H9 (cell line): ENCODE measurements at regions not wholly inside any gene's neighbourhood (a gene's known extent, or its start where the extent isn't known, plus 50 kb on each side); places are given as distances from the start of the nearest gene placed in this dataset.
"Not testable (repeated sequence)": the region's sequence is repeated elsewhere in the genome, so short reads cannot be mapped to it uniquely, and the experiment has no call there.

ENCODE experiments used
- DNase-seq: peaks from one replicate; pipeline ENCODE4 v3.0.0-alpha.2; 2017
- H2AFZ ChIP-seq: one replicate; pipeline ENCODE4 v1.6.1; 2013; ENCODE audit warnings: mild to moderate bottlenecking, low read length, control low read depth, moderate library complexity
- H2AK5ac ChIP-seq: 2 replicates; pipeline ENCODE4 v1.6.1; 2013; ENCODE audit warnings: low read length, control low read depth, mixed read lengths; ENCODE audit not compliant: insufficient read length
- H2BK120ac ChIP-seq: one replicate; pipeline ENCODE4 v1.6.1; 2013; ENCODE audit warnings: low read depth, mild to moderate bottlenecking, low read length, control low read depth, inconsistent platforms; ENCODE audit not compliant: poor library complexity, severe bottlenecking
- H2BK12ac ChIP-seq: 2 replicates; pipeline ENCODE4 v1.6.1; 2013; ENCODE audit warnings: low read length, control low read depth, mixed read lengths, low read depth; ENCODE audit not compliant: insufficient read length
- H2BK15ac ChIP-seq: 2 replicates; pipeline ENCODE4 v1.6.1; 2013; ENCODE audit warnings: low read depth, low read length, control low read depth
- H2BK20ac ChIP-seq: one replicate; pipeline ENCODE4 v1.6.1; 2013; ENCODE audit warnings: low read depth, mild to moderate bottlenecking, low read length, control low read depth, inconsistent platforms; ENCODE audit not compliant: poor library complexity, severe bottlenecking
- H2BK5ac ChIP-seq: 2 replicates; pipeline ENCODE4 v1.6.1; 2013; ENCODE audit warnings: low read length, control low read depth, mixed read lengths; ENCODE audit not compliant: insufficient read length
- H3K14ac ChIP-seq: 2 replicates; pipeline ENCODE4 v1.6.1; 2013; ENCODE audit warnings: low read length, control low read depth; ENCODE audit not compliant: insufficient read depth
- H3K18ac ChIP-seq: 2 replicates; pipeline ENCODE4 v1.6.1; 2013; ENCODE audit warnings: low read depth, mild to moderate bottlenecking, mixed read lengths, low read length, control low read depth; ENCODE audit not compliant: insufficient read length
- H3K23ac ChIP-seq: 2 replicates; pipeline ENCODE4 v1.6.1; 2013; ENCODE audit warnings: low read length, control low read depth, mixed read lengths, low read depth; ENCODE audit not compliant: insufficient read length
- H3K23me2 ChIP-seq: 2 replicates; pipeline ENCODE4 v1.6.1; 2013; ENCODE audit warnings: low read depth, mild to moderate bottlenecking, mixed read lengths, low read length, control low read depth; ENCODE audit not compliant: insufficient read length, poor library complexity, severe bottlenecking
- H3K27ac ChIP-seq: 2 replicates; pipeline ENCODE4 v1.5.1; 2013; ENCODE audit warnings: low read length, control low read depth, mixed read lengths, low read depth; ENCODE audit not compliant: insufficient read length
- H3K27me3 ChIP-seq: 2 replicates; pipeline ENCODE4 v1.6.1; 2013; ENCODE audit warnings: low read length, control low read depth, inconsistent platforms; ENCODE audit not compliant: insufficient read depth
- H3K4ac ChIP-seq: 2 replicates; pipeline ENCODE4 v1.6.1; 2013; ENCODE audit warnings: low read depth, mild to moderate bottlenecking, control low read depth, inconsistent platforms, low read length, moderate library complexity
- H3K4me1 ChIP-seq: 2 replicates; pipeline ENCODE4 v1.6.1; 2013; ENCODE audit warnings: low read length, control low read depth, inconsistent platforms; ENCODE audit not compliant: insufficient read depth
- H3K4me2 ChIP-seq: 2 replicates; pipeline ENCODE4 v1.6.1; 2013; ENCODE audit warnings: low read length, control low read depth, mixed read lengths; ENCODE audit not compliant: insufficient read length, insufficient read depth
- H3K56ac ChIP-seq: 2 replicates; pipeline ENCODE4 v1.6.1; 2013; ENCODE audit warnings: low read depth, mild to moderate bottlenecking, mixed read lengths, low read length, control low read depth; ENCODE audit not compliant: insufficient read length
- H3K79me1 ChIP-seq: 2 replicates; pipeline ENCODE4 v1.6.1; 2013; ENCODE audit warnings: low read depth, mild to moderate bottlenecking, moderate library complexity, low read length, control low read depth, inconsistent platforms; ENCODE audit not compliant: insufficient read depth, poor library complexity, severe bottlenecking
- H3K79me2 ChIP-seq: 2 replicates; pipeline ENCODE4 v1.6.1; 2013; ENCODE audit warnings: low read length, control low read depth, inconsistent platforms; ENCODE audit not compliant: insufficient read depth
- H3K9ac ChIP-seq: 2 replicates; pipeline ENCODE4 v1.6.1; 2013; ENCODE audit warnings: low read length, control low read depth, mixed read lengths; ENCODE audit not compliant: insufficient read length; ENCODE audit errors: extremely low read depth
- H3K9me3 ChIP-seq: one replicate; pipeline ENCODE4 v1.6.1; 2013; ENCODE audit warnings: low read depth, low read length, inconsistent platforms; ENCODE audit not compliant: control insufficient read depth
- H3T11ph ChIP-seq: one replicate; pipeline ENCODE4 v1.6.1; 2013; ENCODE audit warnings: mild to moderate bottlenecking, low read length, control low read depth, inconsistent platforms
- H4K20me1 ChIP-seq: one replicate; pipeline ENCODE4 v1.6.1; 2013; ENCODE audit not compliant: control insufficient read depth, insufficient read length, insufficient read depth
- H4K5ac ChIP-seq: 2 replicates; pipeline ENCODE4 v1.6.1; 2013; ENCODE audit warnings: low read depth, mild to moderate bottlenecking, mixed read lengths, low read length, control low read depth; ENCODE audit not compliant: insufficient read length
- H4K8ac ChIP-seq: replicated peaks from 2 replicates; pipeline ENCODE4 v1.6.1; 2013; ENCODE audit warnings: low read length, control low read depth, mixed read lengths, low read depth; ENCODE audit not compliant: insufficient read length
- H4K91ac ChIP-seq: 2 replicates; pipeline ENCODE4 v1.6.1; 2013; ENCODE audit warnings: low read depth, mild to moderate bottlenecking, moderate library complexity, mixed read lengths, low read length, control low read depth; ENCODE audit not compliant: insufficient read length
- H3K27ac Mint-ChIP-seq, 3 experiments: 2 replicates in 2 of 3; 3 replicates in 1 of 3; pipeline ENCODE4 v1.8.0; 2020 to 2021; ENCODE audit warnings: mixed read lengths in 3 of 3, mild to moderate bottlenecking in 1 of 3, moderate library complexity in 1 of 3
- H3K27me3 Mint-ChIP-seq: 2 replicates; pipeline ENCODE4 v1.8.0; 2021; ENCODE audit warnings: low read depth, mild to moderate bottlenecking, moderate library complexity, mixed read lengths
- H3K36me3 Mint-ChIP-seq, 3 experiments: 2 replicates in 2 of 3; 3 replicates in 1 of 3; pipeline ENCODE4 v1.8.0; 2020 to 2021; ENCODE audit warnings: low read depth in 3 of 3, mixed read lengths in 3 of 3; ENCODE audit not compliant: insufficient read depth in 1 of 3
- H3K4me1 Mint-ChIP-seq, 2 experiments: 2 replicates each; pipeline ENCODE4 v1.8.0; 2020; ENCODE audit warnings: mixed read lengths in 2 of 2
- H3K4me3 Mint-ChIP-seq, 2 experiments: 2 replicates in 1 of 2; 3 replicates in 1 of 2; pipeline ENCODE4 v1.8.0; 2020 to 2021; ENCODE audit warnings: mild to moderate bottlenecking in 2 of 2, mixed read lengths in 2 of 2, moderate library complexity in 1 of 2
- H3K9me3 Mint-ChIP-seq, 2 experiments: 2 replicates in 1 of 2; 3 replicates in 1 of 2; pipeline ENCODE4 v1.8.0; 2020; ENCODE audit warnings: mild to moderate bottlenecking in 2 of 2, mixed read lengths in 2 of 2, moderate library complexity in 1 of 2
- CTCF ChIP-seq: fragments of 200-600 bp; sonication (generic); conservative IDR thresholded peaks from 3 replicates; pipeline ENCODE4 v1.8.0; 2021; ENCODE audit warnings: antibody characterized with exemption, mild to moderate bottlenecking
- WGBS: extraction: QIAGEN DNeasy Blood & Tissue Kit; methylation state at CpG from one replicate; pipeline ENCODE4 v1.1.7; 2013; ENCODE audit warnings: missing lambda C conversion rate, low lambda C conversion rate, mixed read lengths; ENCODE audit not compliant: insufficient read length; ENCODE audit errors: extremely low coverage; 5-methylcytosine and 5-hydroxymethylcytosine counted together

- Histone ChIP-seq H3K27me3 (no peaks in the 10 kb centered on the region), H3K14ac (no peak overlapping the region)
These were observed 451.1 kb upstream of the ATP11B start for GRCh38 chr3:182342252-182342651.

GRCh38 chr3:182344026-182344425 lies 449.3 kb upstream of the ATP11B start:
- not testable (repeated sequence) for H3K56ac ChIP-seq, H3K9me3 Mint-ChIP-seq, H4K91ac ChIP-seq, H3K4me1 ChIP-seq, H3K18ac ChIP-seq, H3K79me2 ChIP-seq, H3K23ac ChIP-seq, H2BK15ac ChIP-seq, H3K27me3 ChIP-seq, H3K4me2 ChIP-seq, H3T11ph ChIP-seq, H3K9me3 ChIP-seq, DNase-seq, H3K9ac ChIP-seq, H3K4ac ChIP-seq, H2AK5ac ChIP-seq, H4K20me1 ChIP-seq, H2BK20ac ChIP-seq, H2BK5ac ChIP-seq, H3K27ac ChIP-seq, H3K36me3 Mint-ChIP-seq, H3K4me1 Mint-ChIP-seq, H4K8ac ChIP-seq, H4K5ac ChIP-seq, H3K23me2 ChIP-seq, H3K79me1 ChIP-seq, H2AFZ ChIP-seq, H3K27ac Mint-ChIP-seq, H3K14ac ChIP-seq, H3K4me3 Mint-ChIP-seq, H2BK120ac ChIP-seq, H2BK12ac ChIP-seq, H3K27me3 Mint-ChIP-seq

More at GRCh38 chr3:182342252-182342651, 451.1 kb upstream of the ATP11B start:
- no peak overlapping the region for H4K8ac ChIP-seq
- H3K36me3 Mint-ChIP-seq = peaks cover 0 to 2% (median 0%) of the 10 kb centered on the region in 3 experiments; a peak in 1 of 7 replicates
- H3K79me1 ChIP-seq = no peaks in the 10 kb centered on the region
- WGBS = no CpG with 5 or more reads among the region's 1 CpG
- H2BK20ac ChIP-seq = no peak overlapping the region
- TF ChIP-seq CTCF = no peak
- no peak overlapping the region for H2AK5ac ChIP-seq
- peaks cover 0 to 2% of the 10 kb centered on the region in 2 experiments; a peak in 4 of 5 replicates for H3K9me3 Mint-ChIP-seq
- no peaks in the 10 kb centered on the region; the same call in 1 of the 2 replicates for H3K27me3 Mint-ChIP-seq
- H3K4me2 ChIP-seq = no peak overlapping the region
- H4K5ac ChIP-seq = no peak overlapping the region
- no peaks in the 10 kb centered on the region for H3K4me1 ChIP-seq
- no peaks in the 10 kb centered on the region for H3K9me3 ChIP-seq
- H4K91ac ChIP-seq = no peak overlapping the region
- H4K20me1 ChIP-seq = no peaks in the 10 kb centered on the region
- no peak overlapping the region for H3K56ac ChIP-seq
- no peak overlapping the region for H3K9ac ChIP-seq
- 0 out of 7 replicates have a peak overlapping the region, but pooled peaks of 1 of the 3 experiments have one; percentile 35 for H3K27ac Mint-ChIP-seq
- peaks cover 5 to 6% of the 10 kb centered on the region in 2 experiments; a peak in 3 of 4 replicates for H3K4me1 Mint-ChIP-seq
- no peak overlapping the region for H2BK5ac ChIP-seq
- no peaks in the 10 kb centered on the region for H3K23me2 ChIP-seq
- no peak overlapping the region for H3K23ac ChIP-seq
- H2BK120ac ChIP-seq = no peak overlapping the region
- H3K18ac ChIP-seq = no peak overlapping the region
- H2AFZ ChIP-seq = no peak overlapping the region
- H3K4ac ChIP-seq = no peak overlapping the region
- H3K79me2 ChIP-seq = no peaks in the 10 kb centered on the region
- H3K4me3 Mint-ChIP-seq = no peak overlapping the region
- H3K27ac ChIP-seq = no peak overlapping the region
- no peak overlapping the region for H2BK15ac ChIP-seq
- no peak for DNase-seq
- H3T11ph ChIP-seq = no peak overlapping the region
- no peak overlapping the region for H2BK12ac ChIP-seq
